Glomerular visceral epithelial cell (primary cell): ENCODE measurements at regions not wholly inside any gene's neighbourhood (a gene's known extent, or its start where the extent isn't known, plus 50 kb on each side); places are given as distances from the start of the nearest gene placed in this dataset.

ENCODE experiments used
- DNase-seq: peaks from one replicate; pipeline ENCODE4 v3.0.0-alpha.2; 2016; ENCODE audit errors: extremely low spot score

DNA sequence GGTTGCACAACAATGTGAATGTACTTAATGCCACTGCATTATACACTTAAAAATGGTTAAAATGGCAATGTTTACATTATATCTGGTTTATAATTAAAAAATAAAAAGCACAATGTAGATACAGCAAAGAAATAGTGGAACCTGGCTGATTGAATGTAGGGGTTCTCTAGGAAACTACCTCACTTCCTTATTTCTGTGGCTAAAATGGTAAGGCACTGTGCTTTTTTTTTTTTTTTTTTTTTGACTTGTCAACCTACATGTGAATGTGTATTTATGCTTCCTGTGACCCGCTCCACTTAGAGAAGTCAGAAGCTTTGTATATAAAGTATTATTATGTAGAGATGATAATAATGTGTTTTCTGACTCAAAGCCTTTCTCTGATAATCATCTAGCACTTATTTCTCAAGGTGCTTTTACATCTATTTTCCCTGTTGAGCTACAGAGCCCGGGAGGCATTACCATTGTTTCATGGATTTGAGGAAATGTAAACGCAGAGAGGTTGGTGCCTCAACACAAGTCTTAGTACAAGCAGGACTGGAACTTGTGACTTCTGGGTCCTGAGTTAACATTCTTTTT lies 55.0 kb downstream of the SOX4 start:
- no peak for DNase-seq

DNA sequence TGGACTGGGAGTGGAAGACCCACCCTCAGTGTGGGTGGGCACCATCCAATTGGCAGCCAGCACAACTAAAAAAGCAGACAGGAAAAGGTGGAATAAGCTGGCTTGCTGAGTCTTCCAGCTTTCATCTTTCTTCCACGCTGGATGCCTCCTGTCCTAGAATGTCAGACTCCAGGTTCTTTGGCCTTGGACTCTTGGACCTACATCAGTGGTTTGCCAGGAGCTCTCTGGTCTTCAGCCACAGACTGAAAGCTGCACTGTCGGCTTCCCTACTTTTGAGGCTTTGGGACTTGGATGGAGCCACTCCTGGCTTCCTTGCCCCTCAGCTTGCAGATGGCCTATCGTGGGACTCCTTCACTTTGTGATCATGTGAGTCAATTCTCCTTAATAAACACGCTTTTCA lies 59.8 kb downstream of the SOX4 start:
- no peak for DNase-seq

DNA sequence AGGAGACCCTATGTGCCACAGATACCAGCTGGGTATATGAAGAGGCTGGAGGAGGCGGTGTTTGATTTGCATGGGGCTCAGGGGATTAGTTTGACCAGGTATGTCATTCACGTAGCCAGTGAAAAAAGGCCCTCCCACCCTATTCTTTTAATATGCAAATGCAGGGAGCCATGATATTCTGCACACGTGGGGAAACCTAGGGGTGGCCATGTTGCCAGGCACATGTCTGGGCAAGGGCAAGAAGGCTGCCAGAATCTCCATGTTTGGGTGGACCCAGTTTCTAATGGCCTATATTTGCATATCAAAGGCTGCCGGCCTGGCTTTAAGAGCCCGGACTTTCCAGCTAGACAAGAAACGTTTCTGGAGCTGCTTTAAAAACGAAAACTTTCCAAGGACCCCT lies 60.4 kb downstream of the SOX4 start:
- DNase-seq, result no peak

DNA sequence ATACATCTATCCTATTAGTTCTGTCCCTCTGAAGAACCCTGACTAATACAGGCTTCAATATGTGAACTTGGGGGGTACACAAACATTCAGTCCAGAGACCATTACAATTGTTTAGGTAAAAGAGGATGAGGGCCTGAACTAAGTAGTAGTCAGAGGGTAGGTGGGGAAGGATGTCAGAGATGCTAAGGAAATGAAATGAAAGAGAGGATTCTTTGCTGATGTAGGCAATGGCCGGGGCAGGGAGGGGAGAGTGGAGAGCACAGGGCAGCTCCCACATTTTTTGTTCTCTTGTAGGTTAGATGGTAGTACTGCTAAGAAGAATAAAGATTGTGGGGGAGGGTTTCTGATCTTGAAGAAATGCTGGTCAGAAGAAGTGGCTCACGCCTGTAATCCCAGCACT lies 60.8 kb downstream of the SOX4 start:
- no peak for DNase-seq

DNA sequence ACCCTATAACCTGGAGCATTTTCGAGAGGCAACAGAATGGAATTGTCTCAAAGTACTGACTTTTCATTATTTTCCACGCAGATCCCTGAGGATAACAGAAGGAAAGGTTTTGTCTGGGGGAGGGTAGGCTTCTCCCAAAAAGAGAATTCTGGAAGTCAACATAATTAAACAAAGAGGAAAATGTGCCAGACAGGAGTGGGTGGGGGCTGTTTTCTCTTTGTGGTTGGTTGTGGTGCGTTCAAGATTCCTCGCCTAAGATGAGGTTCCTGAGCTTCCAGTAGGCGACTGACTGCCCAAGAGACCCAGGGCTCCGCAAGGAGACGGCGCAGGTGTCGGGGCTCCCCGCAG lies 70.4 kb downstream of the SOX4 start:
- DNase-seq, result no peak

DNA sequence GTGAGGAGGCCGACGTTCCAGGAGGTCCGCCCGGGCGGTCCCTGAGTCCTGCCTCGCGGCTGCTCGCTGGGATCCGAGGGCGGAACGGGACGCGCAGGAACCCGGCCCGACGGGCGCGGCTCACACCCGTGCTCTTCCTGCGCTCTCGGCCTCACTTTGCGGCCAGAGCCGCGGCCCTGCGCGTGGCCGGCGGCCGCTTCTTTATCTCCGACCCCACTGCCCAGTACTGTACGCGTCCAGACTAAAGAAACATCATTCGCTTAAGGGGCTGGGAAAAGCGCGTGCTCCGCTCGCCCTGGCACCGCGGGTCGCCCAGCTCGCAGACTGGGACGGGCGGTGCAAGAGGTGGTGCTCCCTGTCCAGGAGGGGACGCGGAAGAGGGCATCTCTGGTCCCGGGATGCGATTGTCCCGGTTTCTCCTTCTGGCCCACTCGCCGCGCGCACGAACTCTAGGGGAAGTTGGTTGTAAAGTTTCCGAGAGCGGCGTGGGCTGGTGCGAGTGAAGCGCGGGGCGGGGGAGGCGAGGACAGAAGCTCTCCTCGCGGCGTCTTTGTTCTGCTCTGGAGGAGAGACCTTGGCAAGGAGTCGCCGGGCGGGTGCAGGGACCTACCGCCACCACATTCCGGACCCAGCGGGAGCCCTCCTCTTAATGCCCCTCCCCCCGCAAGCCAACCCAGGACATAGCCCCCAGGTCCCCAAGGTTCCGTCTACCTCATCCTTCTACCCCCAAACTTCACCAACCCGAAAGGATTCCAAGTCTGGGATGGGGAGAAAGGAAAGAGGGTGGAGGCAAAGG lies 71.0 kb downstream of the SOX4 start:
- DNase-seq, result peak; percentile 27

DNA sequence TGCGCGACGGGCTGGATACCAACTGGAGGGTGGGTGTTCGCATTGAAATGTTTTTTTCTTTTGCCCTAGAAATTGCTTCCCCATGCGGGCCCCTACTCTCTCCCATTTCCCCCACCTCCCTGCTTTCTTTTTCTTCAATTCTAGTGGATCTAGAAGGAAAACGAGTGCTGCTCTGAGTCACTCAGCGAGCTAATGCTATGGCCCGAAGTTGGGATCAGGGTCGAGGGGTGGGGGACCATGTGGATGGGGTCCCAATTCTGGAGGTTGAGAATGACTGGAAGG lies 71.5 kb downstream of the SOX4 start:
- DNase-seq, result no peak

DNA sequence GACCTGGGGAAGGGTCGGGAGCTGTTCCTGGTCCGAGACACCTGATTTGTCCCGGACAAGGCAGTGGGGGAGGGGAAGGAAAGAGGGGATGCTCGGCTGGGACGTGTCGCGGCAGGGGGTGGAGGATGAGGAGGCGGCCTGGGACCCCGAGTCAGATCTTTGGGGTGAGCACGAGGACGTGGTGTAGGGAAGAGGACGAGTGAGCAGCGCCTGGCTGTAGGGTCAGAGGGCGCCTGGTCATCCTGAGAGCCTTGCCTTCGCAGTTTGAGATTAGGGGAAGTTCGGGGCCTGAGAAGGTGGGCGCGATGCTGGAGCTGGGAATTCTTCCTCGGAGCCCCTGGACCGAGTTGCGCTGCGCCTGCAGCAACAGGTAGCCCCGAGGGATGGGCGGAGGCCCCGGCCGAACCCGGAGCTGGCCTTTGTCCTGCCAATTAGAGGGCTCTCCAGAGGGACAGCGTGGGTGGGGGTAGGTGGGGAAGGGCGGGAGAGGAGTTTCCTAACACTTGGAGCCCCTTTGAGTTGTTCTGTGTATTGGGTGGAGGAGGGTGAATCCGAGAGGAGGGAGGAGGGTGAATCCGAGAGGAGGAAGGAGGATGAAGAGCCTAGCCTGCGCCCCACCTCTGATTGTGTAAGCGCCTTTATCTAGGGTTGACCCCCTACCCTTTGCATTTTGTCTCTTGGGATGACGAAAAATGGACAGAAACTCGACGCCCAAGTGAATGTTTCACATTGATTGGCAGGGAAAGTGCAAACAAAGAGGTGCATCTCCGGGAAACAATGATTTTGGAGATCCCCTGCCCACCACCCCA lies 72.0 kb downstream of the SOX4 start:
- DNase-seq, result no peak

DNA sequence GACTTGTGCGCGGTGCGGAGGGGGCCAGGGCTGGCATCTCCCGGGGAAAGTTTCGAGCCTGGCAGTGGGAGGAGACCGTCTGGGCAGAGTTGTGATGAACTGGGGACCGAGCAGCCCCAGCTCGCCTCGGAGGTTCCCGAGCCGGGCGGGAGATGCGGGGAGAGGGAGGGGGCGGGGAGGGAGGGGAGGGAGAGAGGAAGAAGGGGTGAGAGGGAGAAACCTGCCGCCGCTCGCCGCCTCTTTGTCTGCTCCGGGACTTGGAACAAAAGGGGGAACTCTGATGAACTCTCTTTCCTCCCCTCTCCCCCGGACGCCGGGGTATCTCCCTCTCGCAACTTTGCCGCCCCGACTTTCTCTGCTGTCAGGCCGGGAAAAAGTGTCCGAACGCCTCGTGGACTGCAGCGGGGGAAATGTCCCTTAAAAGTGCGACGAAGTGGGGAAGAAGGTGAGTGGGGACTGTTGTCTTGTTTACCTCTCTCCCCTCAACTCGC lies 72.7 kb downstream of the SOX4 start:
- no peak for DNase-seq

DNA sequence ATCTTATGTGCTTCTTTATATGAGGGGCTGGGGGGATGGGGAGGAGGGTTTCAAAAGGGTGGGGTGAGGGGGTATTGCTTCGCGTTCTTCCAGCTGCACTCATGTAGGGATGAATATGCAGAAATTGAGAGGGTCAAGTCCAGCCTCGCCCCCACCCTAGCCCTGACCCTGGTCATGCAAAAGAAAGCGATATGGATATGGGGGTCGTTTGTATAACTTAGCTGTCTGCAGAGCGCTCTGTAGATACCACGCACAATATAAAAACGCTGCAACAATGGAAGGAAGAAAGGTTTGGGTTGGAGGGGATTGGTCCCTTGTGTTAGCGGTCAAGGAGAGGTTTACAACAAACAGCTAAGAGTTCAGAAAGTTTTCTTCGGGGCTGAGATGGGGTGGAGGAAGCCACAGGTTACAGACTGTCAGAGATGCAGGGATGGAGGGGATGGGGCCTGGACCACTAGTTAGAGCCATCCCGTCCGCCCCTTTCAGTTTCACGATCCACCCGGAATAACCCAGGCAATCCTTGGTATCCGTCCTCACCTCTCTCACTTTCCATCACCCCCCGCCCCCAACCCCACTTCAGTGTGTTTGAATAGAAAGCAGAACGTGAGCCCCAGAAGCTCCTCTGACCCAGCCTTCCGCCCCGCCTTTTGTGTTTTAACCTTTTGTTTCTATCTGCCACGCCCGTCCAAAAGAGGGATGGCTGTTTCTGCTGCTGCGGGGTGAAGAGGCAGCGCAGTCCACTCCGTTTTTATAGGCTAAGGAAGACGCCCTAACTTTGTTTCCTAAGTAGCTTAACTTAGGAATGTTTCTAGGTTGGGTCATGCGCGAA lies 73.5 kb downstream of the SOX4 start:
- no peak for DNase-seq

DNA sequence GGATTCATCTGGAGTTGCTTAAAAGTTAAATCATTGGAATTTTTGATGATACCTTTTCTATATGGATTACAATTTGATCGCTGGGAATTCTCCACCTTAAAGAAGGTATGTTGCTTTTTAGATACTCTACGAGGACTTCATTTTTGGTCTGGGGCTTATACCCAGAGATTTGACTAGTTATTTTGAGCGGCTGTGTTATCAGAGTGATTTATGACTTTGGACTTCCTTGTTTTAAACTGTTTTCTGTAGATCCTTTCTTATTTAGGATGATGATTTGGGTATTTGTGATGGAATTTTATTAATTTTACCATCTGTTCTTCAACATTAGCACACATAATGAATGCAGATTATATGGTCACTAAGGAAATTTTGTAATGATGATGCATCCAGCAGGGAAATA lies 75.2 kb downstream of the SOX4 start:
- no peak for DNase-seq

DNA sequence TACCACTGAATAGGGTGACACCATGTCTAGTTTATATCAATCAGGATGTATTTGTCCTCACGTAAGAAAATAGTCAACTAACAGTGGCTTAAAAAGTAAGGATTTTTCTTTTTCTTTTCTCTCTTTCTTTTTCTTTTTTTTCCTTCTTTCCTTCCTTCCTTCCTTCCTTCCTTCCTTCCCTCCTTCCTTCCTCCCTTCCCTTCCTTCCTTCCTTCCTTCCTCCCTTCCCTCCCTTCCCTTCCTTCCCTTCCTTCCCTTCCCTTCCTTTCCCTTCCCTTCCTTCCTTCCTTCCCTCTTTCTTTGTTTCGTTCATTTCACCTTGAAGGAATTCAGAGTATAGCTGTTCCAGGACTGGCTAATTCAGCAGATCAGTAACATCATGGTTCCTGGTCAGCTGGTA lies 83.2 kb downstream of the SOX4 start:
- no peak for DNase-seq

DNA sequence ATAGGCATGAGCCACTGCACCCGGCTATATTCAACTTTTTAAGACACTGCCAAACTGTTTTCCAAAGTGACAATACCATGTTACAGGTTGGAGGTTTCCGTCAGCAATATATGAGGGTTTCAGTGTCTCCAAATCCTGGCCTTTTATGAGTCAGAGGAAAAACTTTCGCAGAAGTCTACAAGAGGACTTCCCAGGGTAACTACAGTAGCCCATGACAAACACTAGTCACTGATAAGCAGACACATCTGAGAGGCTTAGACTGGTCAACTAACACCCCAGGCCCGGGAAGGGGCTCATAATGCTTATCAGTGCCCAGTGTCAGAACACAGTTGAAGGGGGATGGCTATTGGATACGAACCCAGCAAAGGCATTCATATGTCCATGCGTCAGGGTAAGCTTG lies 85.4 kb downstream of the SOX4 start:
- DNase-seq, result peak; percentile 40

DNA sequence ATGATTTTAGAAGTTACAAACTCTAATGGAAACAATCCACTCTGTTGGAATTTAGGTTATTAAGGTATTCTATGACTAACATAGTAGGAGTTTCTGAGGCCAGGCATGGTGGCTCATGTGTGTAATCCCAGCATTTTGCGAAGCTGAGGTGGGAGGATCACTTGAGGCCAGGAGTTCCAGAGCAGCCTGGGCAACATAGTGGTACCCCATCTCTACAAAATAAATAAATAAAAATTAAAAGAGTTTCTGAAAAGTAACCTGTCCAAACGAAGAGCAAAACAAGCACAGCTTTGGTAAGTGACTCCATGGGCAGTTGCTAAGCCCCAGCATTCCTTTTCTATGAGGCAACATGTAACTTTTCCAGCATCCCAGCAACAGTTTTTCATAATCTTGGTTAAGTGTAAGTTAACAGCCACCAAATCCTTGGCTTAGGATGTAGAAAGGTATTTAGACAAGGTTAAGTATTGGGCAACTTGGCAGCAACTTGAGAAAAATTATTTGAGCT lies 86.3 kb downstream of the SOX4 start:
- peak; percentile 77 for DNase-seq

DNA sequence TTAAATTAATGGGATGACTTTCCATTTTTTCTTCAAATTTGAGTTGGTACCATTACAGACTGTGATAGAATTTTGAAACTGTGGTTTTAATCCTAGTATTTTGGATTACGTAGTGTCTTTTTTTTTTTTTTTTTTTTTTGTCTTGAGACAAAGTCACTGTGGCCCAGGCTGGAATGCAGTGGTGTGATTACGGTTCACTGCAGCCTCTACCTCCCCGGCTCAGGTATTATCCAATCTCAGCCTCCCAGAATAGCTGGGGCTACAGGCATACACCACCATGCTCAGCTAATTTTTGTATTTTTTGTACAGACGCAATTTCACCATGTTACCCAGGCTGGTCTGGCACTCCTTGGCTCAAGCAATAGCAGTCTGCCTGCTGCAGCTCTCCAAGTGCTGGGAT lies 87.1 kb downstream of the SOX4 start:
- DNase-seq, result no peak

DNA sequence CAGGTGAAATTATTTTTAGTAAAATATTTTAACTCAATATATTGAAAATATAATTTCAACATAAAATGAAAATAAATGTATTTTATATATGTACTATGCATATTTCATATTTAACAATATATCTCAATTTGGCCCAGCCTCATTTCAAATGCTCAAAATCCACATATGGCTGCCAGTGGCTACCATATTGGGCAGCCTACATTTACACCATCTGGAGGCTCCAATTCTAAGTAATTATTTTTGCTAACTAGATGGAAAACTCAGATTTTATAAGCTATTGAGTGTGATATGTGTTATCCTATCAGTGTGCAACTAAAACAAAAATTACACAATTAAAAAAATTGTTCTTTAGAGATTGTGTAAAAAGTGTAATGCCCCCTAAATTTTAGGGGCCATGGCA lies 96.9 kb downstream of the SOX4 start:
- DNase-seq, result no peak

DNA sequence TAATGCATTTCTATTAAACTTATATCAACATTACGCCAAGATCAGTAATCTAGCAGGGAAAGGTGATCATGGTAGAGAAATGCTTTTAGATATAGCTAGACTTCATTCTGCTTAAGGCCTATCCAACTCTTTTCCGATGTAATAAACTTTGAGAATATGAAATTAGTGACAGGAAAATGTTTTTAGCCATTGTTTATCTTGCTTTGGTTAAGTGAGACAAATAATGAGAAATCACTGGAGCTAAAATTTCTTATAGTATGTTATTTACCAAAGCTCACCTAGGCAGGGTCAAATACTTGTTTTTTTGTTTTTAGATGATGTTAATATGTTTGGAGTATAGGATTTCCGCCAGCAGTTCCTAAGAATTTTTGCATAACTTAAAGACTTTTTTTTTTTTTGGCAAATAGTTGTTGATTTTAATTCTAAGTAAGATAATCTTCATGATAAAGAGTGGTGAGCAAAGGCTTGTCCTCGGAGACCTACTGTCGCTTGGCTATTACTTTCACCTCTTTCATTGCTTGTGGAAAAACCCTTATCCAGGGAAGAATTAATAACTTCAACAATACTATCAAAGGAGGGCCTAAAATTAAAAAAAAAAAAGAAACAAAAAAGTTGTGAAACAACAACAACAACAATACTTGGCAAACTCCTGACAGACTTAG lies 98.3 kb downstream of the SOX4 start:
- no peak for DNase-seq

DNA sequence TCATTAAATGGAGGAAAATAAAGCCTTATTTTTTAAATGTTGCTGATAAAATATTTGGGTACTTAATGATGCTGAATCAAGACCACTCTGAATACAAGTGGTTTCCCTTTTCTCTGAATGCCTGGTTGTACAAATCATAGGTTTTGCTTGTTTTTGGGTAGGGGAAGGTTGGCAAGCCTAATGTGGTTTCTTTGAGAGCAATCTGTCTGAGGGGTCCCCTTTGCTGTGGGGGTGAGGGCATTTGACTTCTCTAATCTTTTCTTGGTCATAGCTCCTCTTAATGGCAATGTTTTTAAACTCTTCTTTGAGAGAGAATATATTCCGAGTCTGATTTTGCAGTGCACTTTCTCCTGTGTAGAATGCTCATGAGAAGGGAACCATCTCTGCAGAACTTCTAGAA lies 99.2 kb downstream of the SOX4 start:
- no peak for DNase-seq

DNA sequence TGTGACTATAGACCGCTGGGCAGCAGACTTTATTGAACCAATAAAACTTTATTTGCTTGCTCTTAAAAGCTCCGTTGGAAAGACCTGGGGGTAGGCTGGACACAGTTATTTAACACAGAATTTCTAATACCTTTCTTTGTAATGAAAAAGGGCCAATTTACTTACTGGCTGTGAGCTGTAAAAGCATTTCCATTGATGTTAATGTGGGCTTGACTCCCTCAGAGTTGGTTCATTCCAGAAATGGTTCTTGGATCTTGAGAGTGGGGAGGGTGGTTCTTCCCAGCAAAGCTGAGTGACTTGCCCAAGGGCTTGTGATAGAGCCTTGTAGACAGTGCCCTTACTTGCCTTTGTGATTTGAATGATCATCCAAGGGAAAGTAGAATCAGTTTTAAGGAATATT lies 100.6 kb downstream of the SOX4 start:
- no peak for DNase-seq

DNA sequence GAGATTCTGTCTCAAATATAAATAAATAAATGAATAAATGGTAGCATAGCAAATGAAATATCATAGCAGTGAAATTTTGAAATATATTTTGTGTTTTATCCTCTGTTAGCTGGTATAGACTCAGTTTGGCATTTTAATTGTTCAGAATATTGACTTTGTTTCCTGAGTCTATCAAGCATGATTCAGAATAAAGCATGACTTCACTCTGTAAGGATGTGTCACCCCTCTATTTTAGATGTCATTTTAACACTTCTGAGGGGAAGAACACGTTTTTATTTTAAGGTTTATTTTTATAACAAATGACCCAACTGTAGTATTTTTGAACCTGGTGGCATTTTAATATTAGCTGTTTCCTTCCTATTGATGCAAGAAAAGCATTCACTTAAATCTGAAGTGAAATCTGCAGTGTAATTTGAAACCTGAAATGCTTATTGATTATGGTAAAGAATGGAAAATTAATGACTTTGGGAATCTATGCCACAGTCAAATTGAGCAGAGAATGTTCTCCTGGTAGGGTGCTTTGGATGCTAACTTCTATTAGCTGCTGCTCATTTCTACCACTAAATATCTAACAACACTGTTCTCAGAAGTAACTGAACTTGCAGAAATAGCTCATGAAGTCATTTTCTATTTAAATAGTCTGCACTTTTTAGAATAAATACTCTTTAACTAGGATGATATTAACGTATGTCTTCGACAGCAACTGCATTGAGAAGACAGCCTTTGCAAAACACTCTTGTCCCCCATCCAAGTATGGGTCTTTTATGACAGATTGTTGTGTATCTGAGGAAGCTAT lies 114.2 kb downstream of the SOX4 start:
- DNase-seq, result no peak

DNA sequence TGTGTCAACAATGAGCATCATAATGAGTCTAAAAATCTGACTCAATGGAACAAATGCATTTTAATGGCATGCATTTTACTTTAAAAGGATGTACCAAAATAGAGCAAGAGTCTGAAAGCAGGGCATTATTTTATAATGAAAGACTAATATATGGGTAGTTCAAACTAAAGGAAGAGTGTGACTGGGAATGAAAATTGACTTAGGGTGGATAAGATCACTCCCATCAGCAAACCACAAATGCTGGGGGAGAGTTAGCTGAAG lies 114.7 kb downstream of the SOX4 start:
- DNase-seq, result no peak
